Progenitor cell of endocrine pancreas (in vitro differentiated cells): ENCODE measurements at regions not wholly inside any gene's neighbourhood (a gene's known extent, or its start where the extent isn't known, plus 50 kb on each side); places are given as distances from the start of the nearest gene placed in this dataset.

Experiments used
- DNase-seq: peaks from one replicate; pipeline ENCODE4 v3.0.0; 2021; ENCODE audit warnings: low spot score; ENCODE audit not compliant: unreplicated experiment
- H3K27ac Mint-ChIP-seq: 2 replicates; pipeline ENCODE4 v1.8.0; 2021; ENCODE audit warnings: mild to moderate bottlenecking, moderate library complexity, mixed read lengths
- H3K27me3 Mint-ChIP-seq: 2 replicates; pipeline ENCODE4 v1.8.0; 2021; ENCODE audit warnings: mixed read lengths
- H3K36me3 Mint-ChIP-seq: 2 replicates; pipeline ENCODE4 v1.8.0; 2022; ENCODE audit warnings: mixed read lengths; ENCODE audit not compliant: insufficient read depth
- H3K4me1 Mint-ChIP-seq: 2 replicates; pipeline ENCODE4 v1.8.0; 2021; ENCODE audit warnings: low read depth, mixed read lengths
- H3K4me3 Mint-ChIP-seq: 2 replicates; pipeline ENCODE4 v1.8.0; 2021; ENCODE audit warnings: low read depth, mild to moderate bottlenecking, moderate library complexity, mixed read lengths
- H3K9me3 Mint-ChIP-seq: 2 replicates; pipeline ENCODE4 v1.8.0; 2021; ENCODE audit warnings: low read depth, mixed read lengths
- TF ChIP-seq, protein P1 (sequence below): fragments of 200-600 bp; sonication (generic); IDR thresholded peaks from one replicate; pipeline ENCODE4 v1.5.0; 2021; ENCODE audit warnings: antibody characterized with exemption, mild to moderate bottlenecking; ENCODE audit not compliant: unreplicated experiment

DNA sequence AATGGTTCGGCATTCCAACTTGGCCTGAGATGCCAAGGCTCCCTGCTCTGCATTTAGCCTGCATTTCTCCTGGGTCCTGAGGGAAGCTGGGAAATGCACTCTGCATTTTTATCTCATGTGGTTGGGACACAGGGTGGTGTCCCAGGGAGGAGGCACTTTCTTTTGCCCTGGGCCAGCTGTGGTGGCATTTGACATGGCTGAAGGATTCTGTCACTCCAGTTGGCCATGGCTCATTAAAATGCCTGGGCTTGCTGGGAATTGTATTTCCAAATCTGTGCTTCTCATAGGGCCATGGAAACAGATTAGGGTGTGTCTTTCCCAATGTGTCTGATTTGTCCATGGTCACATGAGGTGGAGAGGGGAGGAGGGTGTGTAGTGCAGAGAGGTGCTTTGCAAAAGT is 128.3 kb upstream of the RGMA start:
- TF ChIP-seq, protein P1, sequence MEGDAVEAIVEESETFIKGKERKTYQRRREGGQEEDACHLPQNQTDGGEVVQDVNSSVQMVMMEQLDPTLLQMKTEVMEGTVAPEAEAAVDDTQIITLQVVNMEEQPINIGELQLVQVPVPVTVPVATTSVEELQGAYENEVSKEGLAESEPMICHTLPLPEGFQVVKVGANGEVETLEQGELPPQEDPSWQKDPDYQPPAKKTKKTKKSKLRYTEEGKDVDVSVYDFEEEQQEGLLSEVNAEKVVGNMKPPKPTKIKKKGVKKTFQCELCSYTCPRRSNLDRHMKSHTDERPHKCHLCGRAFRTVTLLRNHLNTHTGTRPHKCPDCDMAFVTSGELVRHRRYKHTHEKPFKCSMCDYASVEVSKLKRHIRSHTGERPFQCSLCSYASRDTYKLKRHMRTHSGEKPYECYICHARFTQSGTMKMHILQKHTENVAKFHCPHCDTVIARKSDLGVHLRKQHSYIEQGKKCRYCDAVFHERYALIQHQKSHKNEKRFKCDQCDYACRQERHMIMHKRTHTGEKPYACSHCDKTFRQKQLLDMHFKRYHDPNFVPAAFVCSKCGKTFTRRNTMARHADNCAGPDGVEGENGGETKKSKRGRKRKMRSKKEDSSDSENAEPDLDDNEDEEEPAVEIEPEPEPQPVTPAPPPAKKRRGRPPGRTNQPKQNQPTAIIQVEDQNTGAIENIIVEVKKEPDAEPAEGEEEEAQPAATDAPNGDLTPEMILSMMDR, result no peak
- DNase-seq, result no peak
- H3K4me1 Mint-ChIP-seq, result no peaks in the 10 kb centered on the region

GRCh38 chr15:93214106-93214505 is 125.1 kb upstream of the RGMA start:
- no peaks in the 10 kb centered on the region for H3K4me1 Mint-ChIP-seq

More for the DNA sequence above, 128.3 kb upstream of the RGMA start:
- Mint-ChIP-seq H3K9me3 (no peaks in the 10 kb centered on the region), H3K36me3 (no peaks in the 10 kb centered on the region), H3K27ac (no peak overlapping the region), H3K27me3 (peaks cover 14% of the 10 kb centered on the region), H3K4me3 (no peak overlapping the region)

GRCh38 chr15:93213281-93213680 is 124.3 kb upstream of the RGMA start:
- H3K4me1 Mint-ChIP-seq, result no peaks in the 10 kb centered on the region
- DNase-seq, result no peak
- TF ChIP-seq, protein P1, result no peak
- H3K4me3 Mint-ChIP-seq, result no peak overlapping the region
- no peaks in the 10 kb centered on the region for H3K36me3 Mint-ChIP-seq
- H3K9me3 Mint-ChIP-seq, result no peaks in the 10 kb centered on the region
- no peak overlapping the region for H3K27ac Mint-ChIP-seq
- peaks cover 6% of the 10 kb centered on the region for H3K27me3 Mint-ChIP-seq

More at GRCh38 chr15:93214106-93214505, 125.1 kb upstream of the RGMA start:
- TF ChIP-seq, protein P1, result no peak
- Mint-ChIP-seq H3K36me3 (no peaks in the 10 kb centered on the region), H3K27me3 (peaks cover 6% of the 10 kb centered on the region), H3K9me3 (no peaks in the 10 kb centered on the region), H3K4me3 (no peak overlapping the region), H3K27ac (no peak overlapping the region)
- no peak for DNase-seq

DNA sequence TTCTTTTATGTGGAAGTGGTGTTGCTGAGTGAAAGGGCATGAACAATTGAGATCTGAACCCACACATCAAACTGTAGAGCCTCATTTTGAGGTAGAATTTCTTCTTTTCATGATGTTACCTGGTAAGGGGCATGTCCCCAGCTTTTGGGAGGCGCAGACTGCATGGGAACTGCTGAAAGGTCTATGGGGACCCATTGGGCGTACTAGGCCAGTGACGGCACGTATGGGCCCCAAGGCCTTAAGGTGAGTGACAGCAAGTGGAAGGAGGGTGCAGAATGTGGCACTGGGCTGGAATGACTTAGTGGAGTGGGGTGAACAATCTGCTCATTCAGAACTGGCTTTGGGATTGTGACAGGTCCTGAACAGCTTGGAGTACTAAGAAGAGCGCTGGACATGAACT is 123.6 kb upstream of the RGMA start:
- Mint-ChIP-seq H3K36me3 (no peaks in the 10 kb centered on the region), H3K4me3 (no peak overlapping the region), H3K27ac (no peak overlapping the region), H3K4me1 (no peaks in the 10 kb centered on the region), H3K9me3 (no peaks in the 10 kb centered on the region), H3K27me3 (peaks cover 6% of the 10 kb centered on the region)
- no peak for DNase-seq
- TF ChIP-seq, protein P1, result no peak

DNA sequence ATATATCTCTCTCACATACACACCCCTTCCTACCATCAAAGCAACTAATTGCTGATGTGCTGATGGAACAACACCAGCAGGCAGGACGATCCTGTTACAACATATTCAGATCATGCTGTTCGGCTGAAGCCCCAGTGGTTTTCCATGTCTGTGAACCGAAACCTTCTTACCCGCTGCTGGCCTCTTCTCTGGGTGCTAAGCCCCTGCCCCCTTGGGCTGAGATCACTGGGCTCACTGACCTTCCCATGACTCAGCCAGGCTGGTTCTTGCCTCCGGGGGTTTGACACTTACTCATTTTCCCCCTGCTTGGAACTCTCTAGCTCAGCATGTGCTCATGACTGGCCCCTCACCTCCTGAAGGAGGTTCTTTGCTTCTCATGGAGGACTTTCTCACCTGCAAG is 122.0 kb upstream of the RGMA start:
- Mint-ChIP-seq H3K9me3 (no peaks in the 10 kb centered on the region), H3K36me3 (no peaks in the 10 kb centered on the region), H3K27ac (no peak overlapping the region), H3K4me3 (no peak overlapping the region), H3K27me3 (peaks cover 3% of the 10 kb centered on the region), H3K4me1 (no peaks in the 10 kb centered on the region)
- TF ChIP-seq, protein P1, result no peak
- DNase-seq, result no peak
